ENCODE measurements at regions not wholly inside any gene's neighbourhood (a gene's known extent, or its start where the extent isn't known, plus 50 kb on each side); places are given as distances from the start of the nearest gene placed in this dataset.

DNA sequence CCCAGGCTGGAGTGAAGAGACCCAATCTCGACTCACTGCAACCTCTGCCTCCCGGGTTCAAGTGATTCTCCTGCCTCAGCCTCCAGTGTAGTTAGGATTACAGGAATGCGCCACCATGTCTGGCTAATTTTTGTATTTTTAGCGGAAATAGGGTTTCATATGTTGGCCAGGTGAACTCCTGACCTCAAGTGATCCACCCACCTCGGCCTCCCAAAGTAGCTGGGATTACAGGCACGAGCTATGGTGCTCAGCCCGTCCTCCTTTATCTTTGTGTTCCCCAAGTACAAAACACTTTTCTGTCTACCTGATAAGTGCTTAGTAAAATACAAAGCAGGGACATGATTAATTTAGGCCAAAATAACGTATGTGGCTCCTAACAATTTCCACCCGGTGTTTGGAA is 91.2 kb upstream of the STK17B start:
- BruUV-seq (replicated peaks), result no TSS peak
- DNase-seq (ENCODE audit: low read depth, low spot score), result no peak
- Histone ChIP-seq H3K9me1 (replicated peaks; ENCODE audit: control insufficient read depth, extremely low read depth, insufficient read depth, low read length) (no peaks in the 10 kb centered on the region), H3K4me3 (replicated peaks in 1 of 3; ENCODE audit: insufficient read depth in 1 of 3, low read depth in 1 of 3, low read length in 3 of 3) (no peak overlapping the region), H3K4me2 (ENCODE audit: insufficient read depth, low read length) (no peak overlapping the region), H2AFZ (ENCODE audit: low read depth, low read length) (no peak overlapping the region), H3K27me3 (ENCODE audit: control insufficient read depth in 2 of 2, insufficient read depth in 2 of 2, low read length in 2 of 2) (no peaks in the 10 kb centered on the region), H3K9ac (replicated peaks; ENCODE audit: extremely low read depth, insufficient read depth, low read length) (no peak overlapping the region), H3K27ac (ENCODE audit: insufficient read depth, low read depth, low read length) (peak overlapping the region; percentile 47), H3K79me2 (ENCODE audit: control insufficient read depth, insufficient read depth, low read length) (peaks cover 37% of the 10 kb centered on the region), H3K9me3 (replicated peaks; ENCODE audit: control insufficient read depth, insufficient read depth, low read length) (no peaks in the 10 kb centered on the region), H3K36me3 (ENCODE audit: control insufficient read depth in 2 of 2, extremely low read depth in 1 of 2, insufficient read depth in 2 of 2, low read length in 2 of 2) (peaks cover 0 to 35% of the 10 kb centered on the region in 2 experiments), H3K4me1 (ENCODE audit: control insufficient read depth, extremely low read depth, insufficient read depth, low read length) (peaks cover 56% of the 10 kb centered on the region), H4K20me1 (replicated peaks; ENCODE audit: control insufficient read depth, extremely low read depth, insufficient read depth, low read length) (no peaks in the 10 kb centered on the region)
- CTCF ChIA-PET, result interaction anchor here (1.0 to 1.5 kb wide), 3 partner anchors 13 to 191 kb away, joined by 3 to 7 read pairs (median 3); no protein-coding TSS in a partner anchor
- dilution Hi-C loops (cut with MboI; ENCODE audit: extremely low pct_ligation_motif_present, low sequenced_read_pairs), result no loop called here
- no peak for FAIRE-seq
- intact Hi-C loops (cut with micrococcal nuclease), result no loop called here
- TF ChIP-seq GATA2 (IDR thresholded peaks at IDR 0.05; ENCODE audit: insufficient read depth, insufficient read length, low read depth, low read length), result no peak
- TF ChIP-seq MYC (IDR thresholded peaks at IDR 0.05; ENCODE audit: low read depth, low read length), result no peak
- TF ChIP-seq POLR2A (IDR thresholded peaks at IDR 0.05; ENCODE audit: low read depth, low read length), result no peak
- no peak for TF ChIP-seq EZH2 (IDR thresholded peaks at IDR 0.05; ENCODE audit: borderline replicate concordance, low read depth, low read length, severe bottlenecking)
- no peak for TF ChIP-seq JUN (IDR thresholded peaks at IDR 0.05; ENCODE audit: borderline replicate concordance, insufficient read depth, insufficient read length, low read depth)
- TF ChIP-seq FOS (IDR thresholded peaks at IDR 0.05; ENCODE audit: borderline replicate concordance, insufficient read depth, low read length), result no peak
- POLR2A ChIA-PET, result no interaction called here

DNA sequence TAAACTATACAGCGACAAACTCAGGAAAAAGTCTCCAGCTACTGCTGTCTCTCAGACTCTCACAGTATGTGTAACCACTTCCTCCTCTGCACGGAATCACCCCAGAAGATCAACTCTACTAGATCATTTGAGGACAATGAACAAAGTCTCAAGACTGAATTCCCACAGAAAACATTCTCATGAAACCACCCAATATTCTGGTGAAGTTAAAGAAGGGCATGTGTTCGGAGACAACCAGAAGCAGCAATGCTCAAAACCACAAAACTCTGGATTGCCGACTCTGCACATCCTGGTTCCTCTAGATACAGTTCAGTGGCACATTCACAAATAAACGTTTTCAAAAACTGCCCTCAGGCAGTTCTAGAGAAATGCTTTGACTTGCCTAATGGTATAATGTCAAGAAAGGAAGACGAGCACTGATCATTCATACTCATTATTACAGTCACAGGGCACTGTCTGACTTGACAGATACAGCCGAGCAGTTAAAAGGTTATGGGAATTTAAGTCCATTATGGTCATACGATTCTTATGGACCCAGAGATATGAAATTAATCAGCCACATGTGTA is 91.9 kb upstream of the STK17B start:
- POLR2A ChIA-PET, result no interaction called here
- peak; percentile 16 for DNase-seq (ENCODE audit: low read depth, low spot score)
- TF ChIP-seq FOS (IDR thresholded peaks at IDR 0.05; ENCODE audit: borderline replicate concordance, insufficient read depth, low read length) (no peak), GATA2 (IDR thresholded peaks at IDR 0.05; ENCODE audit: insufficient read depth, insufficient read length, low read depth, low read length) (no peak), JUN (IDR thresholded peaks at IDR 0.05; ENCODE audit: borderline replicate concordance, insufficient read depth, insufficient read length, low read depth) (no peak), POLR2A (IDR thresholded peaks at IDR 0.05; ENCODE audit: low read depth, low read length) (no peak), MYC (IDR thresholded peaks at IDR 0.05; ENCODE audit: low read depth, low read length) (no peak), EZH2 (IDR thresholded peaks at IDR 0.05; ENCODE audit: borderline replicate concordance, low read depth, low read length, severe bottlenecking) (no peak), POLR2AphosphoS5 (IDR thresholded peaks at IDR 0.05; ENCODE audit: insufficient read depth, low read depth, low read length) (no peak), MAX (IDR thresholded peaks at IDR 0.05; ENCODE audit: insufficient read depth, insufficient read length) (no peak)
- TF ChIP-seq, protein P1, sequence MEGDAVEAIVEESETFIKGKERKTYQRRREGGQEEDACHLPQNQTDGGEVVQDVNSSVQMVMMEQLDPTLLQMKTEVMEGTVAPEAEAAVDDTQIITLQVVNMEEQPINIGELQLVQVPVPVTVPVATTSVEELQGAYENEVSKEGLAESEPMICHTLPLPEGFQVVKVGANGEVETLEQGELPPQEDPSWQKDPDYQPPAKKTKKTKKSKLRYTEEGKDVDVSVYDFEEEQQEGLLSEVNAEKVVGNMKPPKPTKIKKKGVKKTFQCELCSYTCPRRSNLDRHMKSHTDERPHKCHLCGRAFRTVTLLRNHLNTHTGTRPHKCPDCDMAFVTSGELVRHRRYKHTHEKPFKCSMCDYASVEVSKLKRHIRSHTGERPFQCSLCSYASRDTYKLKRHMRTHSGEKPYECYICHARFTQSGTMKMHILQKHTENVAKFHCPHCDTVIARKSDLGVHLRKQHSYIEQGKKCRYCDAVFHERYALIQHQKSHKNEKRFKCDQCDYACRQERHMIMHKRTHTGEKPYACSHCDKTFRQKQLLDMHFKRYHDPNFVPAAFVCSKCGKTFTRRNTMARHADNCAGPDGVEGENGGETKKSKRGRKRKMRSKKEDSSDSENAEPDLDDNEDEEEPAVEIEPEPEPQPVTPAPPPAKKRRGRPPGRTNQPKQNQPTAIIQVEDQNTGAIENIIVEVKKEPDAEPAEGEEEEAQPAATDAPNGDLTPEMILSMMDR (IDR thresholded peaks at IDR 0.05; ENCODE audit: extremely low read depth in 1 of 2, insufficient read depth in 1 of 2, low read depth in 1 of 2, low read length in 2 of 2), result no peak
- H3K27ac ChIP-seq (ENCODE audit: insufficient read depth, low read depth, low read length), result peak overlapping the region; percentile 47
- dilution Hi-C loops (cut with MboI; ENCODE audit: extremely low pct_ligation_motif_present, low sequenced_read_pairs) (no loop called here), intact Hi-C loops (cut with micrococcal nuclease) (no loop called here)
- H3K79me2 ChIP-seq (ENCODE audit: control insufficient read depth, insufficient read depth, low read length), result peaks cover 32% of the 10 kb centered on the region
- H3K9me3 ChIP-seq (replicated peaks; ENCODE audit: control insufficient read depth, insufficient read depth, low read length), result no peaks in the 10 kb centered on the region
- CTCF ChIA-PET, result interaction anchor here (1.0 to 1.5 kb wide), 3 partner anchors 13 to 190 kb away, joined by 3 to 7 read pairs (median 3); no protein-coding TSS in a partner anchor
- H3K9ac ChIP-seq (replicated peaks; ENCODE audit: extremely low read depth, insufficient read depth, low read length), result no peak overlapping the region
- no peak overlapping the region for H3K4me2 ChIP-seq (ENCODE audit: insufficient read depth, low read length)
- no peaks in the 10 kb centered on the region for H3K9me1 ChIP-seq (replicated peaks; ENCODE audit: control insufficient read depth, extremely low read depth, insufficient read depth, low read length)
- BruUV-seq (replicated peaks), result no TSS peak
- FAIRE-seq, result no peak
- peaks cover 0 to 31% of the 10 kb centered on the region in 2 experiments for H3K36me3 ChIP-seq (ENCODE audit: control insufficient read depth in 2 of 2, extremely low read depth in 1 of 2, insufficient read depth in 2 of 2, low read length in 2 of 2)
- no peak overlapping the region for H2AFZ ChIP-seq (ENCODE audit: low read depth, low read length)
- H3K27me3 ChIP-seq (ENCODE audit: control insufficient read depth in 2 of 2, insufficient read depth in 2 of 2, low read length in 2 of 2), result no peaks in the 10 kb centered on the region
- H4K20me1 ChIP-seq (replicated peaks; ENCODE audit: control insufficient read depth, extremely low read depth, insufficient read depth, low read length), result no peaks in the 10 kb centered on the region
- H3K4me1 ChIP-seq (ENCODE audit: control insufficient read depth, extremely low read depth, insufficient read depth, low read length), result peaks cover 62% of the 10 kb centered on the region
- H3K4me3 ChIP-seq (replicated peaks in 1 of 3; ENCODE audit: insufficient read depth in 1 of 3, low read depth in 1 of 3, low read length in 3 of 3), result no peak overlapping the region

Measured in endothelial cell of umbilical vein (primary cell).